Naive thymus-derived CD8-positive, alpha-beta T cell (primary cell): ENCODE measurements at regions not wholly inside any gene's neighbourhood (a gene's known extent, or its start where the extent isn't known, plus 50 kb on each side); places are given as distances from the start of the nearest gene placed in this dataset.
"Not testable (repeated sequence)": the region's sequence is repeated elsewhere in the genome, so short reads cannot be mapped to it uniquely, and the experiment has no call there.

Source experiments
- ATAC-seq, 2 donors: fragments of 150-1000 bp; cut with Tn5 transposase in 1 of 2; sonication (Bioruptor Pico), chemical (Tn5 transposase) in 1 of 2; 1 replicate in 1 of 2; 2 replicates in 1 of 2; pipeline ENCODE4 v1.10.0; 2021; ENCODE audit warnings: mild to moderate bottlenecking in 2 of 2, moderate library complexity in 2 of 2
- POLR2A ChIA-PET: fragments of 350-600 bp; sonication (Branson Sonifier 250); formaldehyde crosslinking; loops from one replicate; lab custom pipeline; 2021; ENCODE audit warnings: antibody characterized with exemption; lab: Charles Lee
- DNase-seq, 10 donors: peaks; one replicate each; pipeline versions ENCODE4 v3.0.0 to v3.0.0-alpha.2; 2020 to 2022
- H3K27ac Mint-ChIP-seq, 10 donors: one replicate each; pipeline ENCODE4 v1.8.0; 2020 to 2022; ENCODE audit warnings: mild to moderate bottlenecking in 10 of 10, mixed read lengths in 10 of 10, moderate library complexity in 4 of 10, inconsistent platforms in 1 of 10
- H3K27me3 Mint-ChIP-seq, 5 donors: one replicate each; pipeline ENCODE4 v1.8.0; 2021 to 2022; ENCODE audit warnings: mixed read lengths in 5 of 5
- H3K36me3 Mint-ChIP-seq, 3 donors: one replicate each; pipeline ENCODE4 v1.8.0; 2020 to 2022; ENCODE audit warnings: mixed read lengths in 3 of 3, mild to moderate bottlenecking in 2 of 3, inconsistent platforms in 1 of 3
- H3K4me1 Mint-ChIP-seq, 4 donors: one replicate each; pipeline ENCODE4 v1.8.0; 2021 to 2022; ENCODE audit warnings: mixed read lengths in 4 of 4
- H3K4me3 Mint-ChIP-seq, 10 donors: one replicate each; pipeline ENCODE4 v1.8.0; 2020 to 2022; ENCODE audit warnings: mild to moderate bottlenecking in 10 of 10, mixed read lengths in 10 of 10, moderate library complexity in 6 of 10, inconsistent platforms in 1 of 10
- H3K9me3 Mint-ChIP-seq, 9 donors: one replicate each; pipeline ENCODE4 v1.8.0; 2020 to 2022; ENCODE audit warnings: mixed read lengths in 9 of 9, mild to moderate bottlenecking in 3 of 9, inconsistent platforms in 1 of 9, moderate library complexity in 1 of 9

DNA sequence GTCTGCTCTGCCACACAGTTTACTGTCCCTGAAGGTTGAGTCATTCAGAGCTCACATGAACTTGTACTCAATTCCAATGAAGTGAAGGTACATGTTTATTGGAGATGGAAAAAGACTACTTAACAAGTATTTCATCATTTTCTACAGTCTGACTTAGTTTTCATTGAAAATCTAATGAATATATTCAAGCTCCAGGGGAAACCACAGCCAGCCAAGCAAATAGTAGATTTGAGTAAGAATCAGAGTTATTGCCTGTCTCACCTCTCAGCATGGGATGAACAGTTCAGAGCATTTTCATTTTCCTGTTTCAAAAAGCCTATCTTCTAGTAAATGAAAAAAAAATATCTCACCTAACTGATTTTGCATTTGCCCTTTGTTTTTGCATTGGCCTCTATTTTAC, 1249.4 kb upstream of the DIAPH2 start:
- POLR2A ChIA-PET = no interaction called here
- H3K4me3 Mint-ChIP-seq = no peak overlapping the region
- no peaks in the 10 kb centered on the region for H3K27me3 Mint-ChIP-seq
- no peak overlapping the region for H3K27ac Mint-ChIP-seq
- peaks cover 0 to 20% (median 0%) of the 10 kb centered on the region in 9 donors for H3K9me3 Mint-ChIP-seq
- no peak for DNase-seq
- no peaks in the 10 kb centered on the region for H3K4me1 Mint-ChIP-seq
- no peak for ATAC-seq
- H3K36me3 Mint-ChIP-seq = no peaks in the 10 kb centered on the region

DNA sequence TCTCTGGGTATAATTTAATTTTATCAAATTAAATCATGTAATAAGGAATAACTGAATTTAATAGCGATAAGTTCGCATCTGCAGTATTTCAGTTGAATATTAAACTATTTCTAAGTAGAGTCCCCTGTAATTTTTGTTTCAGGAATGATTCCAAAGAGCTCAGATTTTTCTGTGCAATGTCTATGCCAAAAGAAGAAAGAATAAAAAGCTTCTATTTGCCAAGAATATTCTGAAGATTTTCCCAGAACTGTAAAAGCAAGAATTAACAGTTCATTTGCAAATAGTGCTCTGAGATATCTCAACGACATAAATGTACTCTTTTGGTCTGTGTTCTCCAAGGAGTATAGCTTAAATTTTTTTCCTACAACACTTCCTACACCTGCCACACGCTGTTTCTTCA, 1242.8 kb upstream of the DIAPH2 start:
- no peak overlapping the region for H3K4me3 Mint-ChIP-seq
- no peak overlapping the region for H3K27ac Mint-ChIP-seq
- H3K27me3 Mint-ChIP-seq = no peaks in the 10 kb centered on the region
- ATAC-seq = no peak
- POLR2A ChIA-PET = no interaction called here
- peaks cover 0 to 23% (median 3%) of the 10 kb centered on the region in 9 donors for H3K9me3 Mint-ChIP-seq
- H3K4me1 Mint-ChIP-seq = no peaks in the 10 kb centered on the region
- H3K36me3 Mint-ChIP-seq = peaks cover 0 to 5% (median 0%) of the 10 kb centered on the region in 3 donors
- no peak for DNase-seq

DNA sequence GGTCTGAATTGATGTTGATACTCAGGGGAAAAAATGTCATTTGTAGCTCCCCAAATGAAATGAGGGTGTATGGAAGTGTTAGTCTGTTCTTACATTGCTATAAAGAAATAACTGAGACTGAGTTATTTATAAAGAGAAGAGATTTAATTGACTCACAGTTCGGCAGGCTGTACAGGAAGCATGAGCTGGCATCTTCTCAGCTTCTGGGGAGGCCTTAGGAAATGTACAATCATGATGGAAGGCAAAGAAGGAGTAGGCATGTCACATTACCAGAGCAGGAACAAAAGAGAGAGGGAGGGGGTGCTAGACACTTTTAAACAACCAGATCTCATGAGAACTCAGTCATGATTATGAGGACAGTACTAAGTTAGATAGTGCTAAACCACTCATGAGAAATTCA, 1199.9 kb upstream of the DIAPH2 start:
- DNase-seq (no peak), ATAC-seq (no peak)
- H3K36me3 Mint-ChIP-seq = peaks cover 0 to 3% (median 0%) of the 10 kb centered on the region in 3 donors
- H3K27me3 Mint-ChIP-seq = no peaks in the 10 kb centered on the region
- POLR2A ChIA-PET = no interaction called here
- H3K4me3 Mint-ChIP-seq = no peak overlapping the region
- H3K9me3 Mint-ChIP-seq = peaks cover 0 to 5% (median 0%) of the 10 kb centered on the region in 9 donors
- H3K4me1 Mint-ChIP-seq = no peaks in the 10 kb centered on the region
- H3K27ac Mint-ChIP-seq = no peak overlapping the region

DNA sequence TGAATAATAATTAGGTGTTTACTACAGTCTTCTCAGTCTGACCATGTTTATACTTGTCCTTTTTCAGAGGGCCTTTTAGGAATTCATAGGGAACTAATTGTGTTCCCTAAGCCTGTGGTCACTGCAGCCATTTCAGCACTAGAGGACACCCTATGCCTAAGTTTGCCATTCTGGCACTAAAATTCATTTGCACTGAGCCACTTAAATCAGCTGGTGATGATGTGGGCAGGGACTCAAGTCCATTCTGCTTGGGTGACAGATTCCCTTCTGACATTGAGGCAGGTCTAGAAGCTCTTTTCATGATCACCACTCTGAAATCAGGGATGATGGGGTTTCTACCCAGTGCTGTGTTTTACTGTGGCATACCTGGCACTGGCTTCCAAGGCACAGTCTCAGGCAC, 1178.9 kb upstream of the DIAPH2 start:
- Mint-ChIP-seq H3K27ac (no peak overlapping the region), H3K4me1 (no peaks in the 10 kb centered on the region), H3K4me3 (no peak overlapping the region), H3K9me3 (peaks cover 0 to 9% (median 0%) of the 10 kb centered on the region in 9 donors), H3K36me3 (no peaks in the 10 kb centered on the region), H3K27me3 (no peaks in the 10 kb centered on the region)
- DNase-seq (no peak), ATAC-seq (no peak)
- POLR2A ChIA-PET = no interaction called here

DNA sequence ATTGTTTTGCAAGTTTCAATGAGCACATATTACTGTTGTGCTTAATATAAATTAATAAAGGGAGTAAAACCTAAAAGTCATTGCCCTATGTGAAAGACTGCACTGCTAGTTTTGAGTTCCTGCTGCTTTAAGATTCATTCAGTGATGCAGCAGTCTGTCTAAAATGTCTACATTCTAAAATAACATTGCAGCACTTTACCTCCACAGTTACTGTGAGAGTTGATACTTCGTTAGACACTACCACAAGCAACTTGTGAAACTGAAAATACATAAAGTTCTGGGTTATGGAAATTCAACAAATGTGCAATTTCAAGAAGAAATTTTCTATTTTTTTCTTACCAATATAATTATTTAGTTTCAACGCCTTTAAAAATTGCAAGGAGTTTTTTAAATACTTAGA, 1175.2 kb upstream of the DIAPH2 start:
- POLR2A ChIA-PET = no interaction called here
- Mint-ChIP-seq H3K4me1 (no peaks in the 10 kb centered on the region), H3K27me3 (no peaks in the 10 kb centered on the region), H3K4me3 (no peak overlapping the region), H3K36me3 (no peaks in the 10 kb centered on the region), H3K27ac (no peak overlapping the region), H3K9me3 (peaks cover 0 to 8% (median 0%) of the 10 kb centered on the region in 9 donors)
- ATAC-seq (no peak), DNase-seq (no peak)

DNA sequence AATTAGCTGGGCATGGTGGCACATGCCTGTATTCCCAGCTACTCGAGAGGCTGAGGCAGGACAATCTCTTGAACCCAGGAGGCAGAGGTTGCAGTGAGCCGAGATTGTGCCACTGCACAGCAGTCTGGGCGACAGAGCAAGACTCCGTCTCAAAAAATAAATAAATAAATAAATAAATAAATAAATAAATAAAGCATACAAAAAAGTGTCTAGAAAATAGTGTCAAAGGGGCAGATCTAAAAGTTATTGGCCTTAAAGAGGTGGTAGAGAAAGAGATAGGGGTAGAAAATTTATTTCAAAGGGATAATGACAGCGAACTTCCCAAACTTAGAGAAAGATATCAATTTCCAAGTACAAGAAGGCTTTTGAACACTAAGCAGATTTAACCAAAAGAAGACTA, 1160.6 kb upstream of the DIAPH2 start:
- H3K27ac Mint-ChIP-seq, H3K4me1 Mint-ChIP-seq, H3K27me3 Mint-ChIP-seq, ATAC-seq, DNase-seq, H3K4me3 Mint-ChIP-seq, H3K36me3 Mint-ChIP-seq, POLR2A ChIA-PET: not testable (repeated sequence)
- peaks cover 0 to 11% (median 2%) of the 10 kb centered on the region in 9 donors for H3K9me3 Mint-ChIP-seq

DNA sequence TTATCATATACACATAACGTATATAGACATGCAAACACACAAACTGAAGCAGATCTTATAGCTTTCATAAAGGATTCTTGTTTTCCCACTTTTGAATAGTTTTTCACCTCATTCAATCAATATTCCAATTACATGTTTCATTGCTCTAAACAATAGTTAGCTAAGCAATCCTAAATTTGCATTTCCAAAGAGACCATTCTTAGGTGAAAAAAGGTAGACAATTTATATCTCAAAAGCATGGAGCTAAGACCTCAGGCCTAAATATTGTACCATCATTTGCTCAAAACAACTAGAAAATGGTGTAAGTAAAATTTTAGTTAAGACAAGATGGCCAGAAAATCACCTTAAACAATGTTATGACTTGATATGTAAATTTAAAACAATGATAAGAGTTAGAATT, 1148.5 kb upstream of the DIAPH2 start:
- no peak for DNase-seq
- Mint-ChIP-seq H3K4me1 (no peaks in the 10 kb centered on the region), H3K36me3 (no peaks in the 10 kb centered on the region), H3K27ac (no peak overlapping the region), H3K4me3 (no peak overlapping the region), H3K27me3 (no peaks in the 10 kb centered on the region), H3K9me3 (peaks cover 0 to 2% (median 0%) of the 10 kb centered on the region in 9 donors)
- POLR2A ChIA-PET = no interaction called here
- ATAC-seq = no peak

DNA sequence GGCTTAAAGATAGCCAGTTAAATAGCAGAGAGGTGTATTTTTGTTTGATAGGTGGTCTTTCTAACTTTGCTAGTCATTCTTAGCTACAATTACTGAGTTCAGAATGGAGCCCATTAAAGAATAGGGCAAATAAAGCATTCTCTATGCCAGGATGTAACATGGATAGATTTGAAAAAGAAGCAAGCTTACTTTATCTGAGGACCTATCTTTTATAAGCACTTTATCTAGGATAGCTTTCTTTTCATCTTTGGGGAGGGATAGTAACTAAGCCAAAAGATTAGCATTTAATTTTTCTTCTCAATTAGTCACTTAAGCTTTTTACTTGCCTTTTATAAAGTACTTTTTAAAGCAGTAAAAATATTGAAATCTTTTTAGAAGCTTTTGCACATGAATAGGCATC, 1148.0 kb upstream of the DIAPH2 start:
- ATAC-seq = no peak
- no peaks in the 10 kb centered on the region for H3K4me1 Mint-ChIP-seq
- DNase-seq = no peak
- peaks cover 0 to 2% (median 0%) of the 10 kb centered on the region in 9 donors for H3K9me3 Mint-ChIP-seq
- H3K27ac Mint-ChIP-seq = no peak overlapping the region
- no peaks in the 10 kb centered on the region for H3K27me3 Mint-ChIP-seq
- no peak overlapping the region for H3K4me3 Mint-ChIP-seq
- no peaks in the 10 kb centered on the region for H3K36me3 Mint-ChIP-seq
- POLR2A ChIA-PET = no interaction called here

DNA sequence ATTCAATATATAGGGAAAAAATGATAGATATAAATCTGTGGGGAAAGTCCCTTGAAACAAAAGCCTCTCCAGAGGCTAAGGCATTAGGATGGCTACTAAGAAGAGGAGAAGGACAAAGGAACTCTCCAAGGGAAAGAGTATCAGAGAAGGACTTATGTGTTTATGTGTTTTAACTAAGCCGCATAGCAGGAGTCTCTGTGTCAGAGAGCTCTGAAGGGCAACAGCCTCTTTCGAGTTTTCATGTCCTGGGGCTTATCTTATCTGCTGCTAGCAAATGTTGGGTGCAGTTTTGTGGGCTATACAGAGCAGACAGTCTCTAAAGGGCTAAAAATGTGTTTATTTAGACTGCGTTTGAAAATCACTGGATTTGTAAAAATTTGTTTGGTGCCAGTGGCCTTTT, 1145.6 kb upstream of the DIAPH2 start:
- no peaks in the 10 kb centered on the region for H3K4me1 Mint-ChIP-seq

DNA sequence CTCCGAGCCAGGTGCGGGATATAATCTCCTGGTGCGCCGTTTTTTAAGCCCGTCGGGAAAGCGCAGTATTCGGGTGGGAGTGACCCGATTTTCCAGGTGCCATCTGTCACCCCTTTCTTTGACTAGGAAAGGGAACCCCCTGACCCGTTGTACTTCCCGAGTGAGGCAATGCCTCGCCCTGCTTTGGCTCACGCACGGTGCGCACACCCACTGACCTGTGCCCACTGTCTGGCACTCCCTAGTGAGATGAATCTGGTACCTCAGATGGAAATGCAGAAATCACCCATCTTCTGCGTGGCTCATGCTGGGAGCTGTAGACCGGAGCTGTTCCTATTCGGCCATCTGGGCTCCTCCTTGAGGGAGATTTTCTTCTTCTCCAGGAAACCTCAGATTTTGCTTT, 1135.1 kb upstream of the DIAPH2 start:
- H3K36me3 Mint-ChIP-seq, DNase-seq, H3K9me3 Mint-ChIP-seq, ATAC-seq, H3K4me3 Mint-ChIP-seq, H3K4me1 Mint-ChIP-seq, H3K27me3 Mint-ChIP-seq, POLR2A ChIA-PET, H3K27ac Mint-ChIP-seq: not testable (repeated sequence)

More for the DNA sequence above, 1145.6 kb upstream of the DIAPH2 start:
- H3K36me3 Mint-ChIP-seq = no peaks in the 10 kb centered on the region
- no peaks in the 10 kb centered on the region for H3K27me3 Mint-ChIP-seq
- DNase-seq (no peak), ATAC-seq (no peak)
- H3K4me3 Mint-ChIP-seq = no peak overlapping the region
- POLR2A ChIA-PET = no interaction called here
- H3K27ac Mint-ChIP-seq = no peak overlapping the region
- H3K9me3 Mint-ChIP-seq = peaks cover 0 to 2% (median 0%) of the 10 kb centered on the region in 9 donors

DNA sequence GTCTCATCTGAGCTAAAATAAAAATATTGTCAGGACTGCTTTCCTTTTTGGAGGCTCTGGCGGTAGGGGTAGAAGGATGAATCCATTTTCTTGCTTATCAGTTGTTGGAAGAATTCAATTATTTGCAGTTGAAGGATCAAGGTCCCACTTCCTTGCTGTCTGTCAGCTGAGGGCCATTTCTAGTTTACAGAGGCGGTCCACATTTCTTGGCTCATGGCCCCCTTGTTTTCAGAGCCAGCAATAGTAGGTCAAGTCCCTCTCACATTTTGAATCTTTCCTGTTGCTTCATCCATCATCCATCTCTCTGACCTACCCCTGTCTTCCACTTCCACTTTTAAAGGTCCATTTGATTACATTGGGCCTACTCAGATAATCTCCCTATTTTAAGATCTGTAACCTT, 1099.3 kb upstream of the DIAPH2 start:
- no peak for ATAC-seq
- Mint-ChIP-seq H3K4me1 (no peaks in the 10 kb centered on the region), H3K9me3 (peaks cover 0 to 7% (median 0%) of the 10 kb centered on the region in 9 donors), H3K4me3 (no peak overlapping the region), H3K27ac (no peak overlapping the region), H3K36me3 (no peaks in the 10 kb centered on the region), H3K27me3 (no peaks in the 10 kb centered on the region)
- POLR2A ChIA-PET = no interaction called here
- DNase-seq = no peak

DNA sequence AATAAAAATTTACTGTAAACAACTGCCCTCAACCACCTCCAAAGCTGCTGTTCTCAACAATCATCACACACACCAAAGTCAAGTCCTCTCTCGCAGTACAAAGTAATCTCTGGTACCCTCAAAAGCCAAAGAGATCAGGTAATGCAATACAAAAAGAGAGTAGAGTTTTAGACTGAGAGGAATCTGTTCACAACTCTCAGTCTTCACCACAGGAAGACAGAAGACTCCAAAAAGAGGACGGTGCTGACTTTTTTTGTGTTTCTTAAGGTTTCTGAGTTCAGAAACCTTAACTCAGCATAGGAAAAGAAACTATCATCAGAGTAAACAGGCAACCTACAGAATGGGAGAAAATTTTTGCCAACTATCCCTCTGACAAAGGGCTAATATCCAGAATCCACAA, 1072.3 kb upstream of the DIAPH2 start:
- ATAC-seq = no peak
- Mint-ChIP-seq H3K4me3 (no peak overlapping the region), H3K9me3 (peaks cover 0 to 25% (median 0%) of the 10 kb centered on the region in 9 donors), H3K27ac (no peak overlapping the region), H3K36me3 (no peaks in the 10 kb centered on the region), H3K27me3 (no peaks in the 10 kb centered on the region), H3K4me1 (no peaks in the 10 kb centered on the region)
- POLR2A ChIA-PET = no interaction called here
- no peak for DNase-seq

DNA sequence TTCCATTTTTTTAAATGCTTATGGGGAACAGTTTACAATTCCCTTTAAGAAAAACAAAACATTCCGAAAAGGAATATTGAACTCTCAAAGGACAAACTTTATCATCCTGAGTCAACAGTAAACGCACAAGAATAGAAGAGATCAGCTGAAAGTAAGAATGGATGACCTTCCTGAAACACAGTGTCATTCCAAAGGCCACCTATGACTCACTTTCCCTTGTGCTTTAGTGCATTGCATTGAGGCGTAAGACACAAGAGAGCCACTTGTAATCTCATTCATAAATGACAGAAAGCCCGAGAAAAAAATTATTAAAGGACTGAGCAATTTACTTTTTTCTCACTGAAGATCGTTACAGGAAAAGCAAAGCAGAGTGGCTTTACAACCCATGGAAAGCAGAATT, 1062.4 kb upstream of the DIAPH2 start:
- Mint-ChIP-seq H3K4me1 (no peaks in the 10 kb centered on the region), H3K36me3 (peaks cover 0 to 8% (median 0%) of the 10 kb centered on the region in 3 donors), H3K9me3 (peaks cover 0 to 12% (median 4%) of the 10 kb centered on the region in 9 donors), H3K27ac (no peak overlapping the region), H3K4me3 (no peak overlapping the region), H3K27me3 (no peaks in the 10 kb centered on the region)
- DNase-seq (no peak), ATAC-seq (no peak)
- POLR2A ChIA-PET = no interaction called here

DNA sequence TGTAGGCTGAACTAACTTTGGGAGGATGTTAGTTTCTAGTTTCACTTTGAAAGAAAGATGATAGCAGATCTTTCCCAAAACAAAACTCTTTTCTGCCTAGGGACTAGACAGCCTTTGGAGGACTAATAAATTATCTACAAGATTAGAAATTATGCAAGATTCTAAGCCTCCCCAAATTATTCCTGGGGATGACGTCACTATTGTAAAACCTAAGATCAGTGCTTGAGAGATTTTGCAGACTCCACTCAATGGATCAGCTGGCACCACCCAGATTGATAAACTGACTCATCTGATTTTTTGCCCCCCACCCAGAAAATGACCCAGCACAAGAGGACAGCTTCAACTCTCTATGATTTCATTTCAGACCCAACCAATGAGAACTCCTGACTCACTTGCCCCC, 1057.9 kb upstream of the DIAPH2 start:
- DNase-seq (no peak), ATAC-seq (no peak)
- no peaks in the 10 kb centered on the region for H3K27me3 Mint-ChIP-seq
- H3K36me3 Mint-ChIP-seq = peaks cover 0 to 9% (median 0%) of the 10 kb centered on the region in 3 donors
- no peaks in the 10 kb centered on the region for H3K4me1 Mint-ChIP-seq
- no peak overlapping the region for H3K4me3 Mint-ChIP-seq
- POLR2A ChIA-PET = no interaction called here
- no peak overlapping the region for H3K27ac Mint-ChIP-seq
- H3K9me3 Mint-ChIP-seq = peaks cover 0 to 25% (median 6%) of the 10 kb centered on the region in 9 donors
